Hippocampal formation (tissue), 2 donors: ENCODE measurements at regions not wholly inside any gene's neighbourhood (a gene's known extent, or its start where the extent isn't known, plus 50 kb on each side); places are given as distances from the start of the nearest gene placed in this dataset.
"Not testable (repeated sequence)": the region's sequence is repeated elsewhere in the genome, so short reads cannot be mapped to it uniquely, and the experiment has no call there.

Experiments
- DNase-seq, 2 donors: peaks; one replicate each; lab custom pipeline; 2025; lab: John Stamatoyannopoulos, UW

DNA sequence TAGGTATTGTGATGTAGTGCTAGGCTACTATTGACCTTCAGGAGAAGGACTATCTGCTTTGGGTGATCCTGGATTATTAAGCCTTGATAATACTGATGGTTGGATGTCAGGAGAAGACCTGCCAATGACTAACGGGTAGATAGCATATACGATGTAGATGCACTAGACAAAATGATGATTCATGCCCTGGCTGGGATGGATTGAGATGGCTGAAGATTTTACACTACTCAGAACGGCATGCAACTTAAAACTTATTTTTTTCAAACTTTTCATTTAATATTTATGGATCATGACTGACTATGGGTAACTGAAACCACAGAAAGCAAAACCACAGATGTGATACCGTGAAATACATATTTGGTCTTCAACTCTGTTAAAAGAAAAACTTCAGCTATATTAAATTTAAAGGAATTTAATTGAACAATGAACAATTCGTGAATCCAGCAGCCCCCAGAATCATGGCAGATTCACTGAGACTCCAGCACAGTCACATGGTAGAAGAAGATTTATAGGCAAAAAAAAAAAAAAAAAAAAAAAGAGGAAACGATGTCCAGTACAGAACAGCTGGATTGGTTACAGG lies 124.6 kb upstream of the CDK13 start:
- no peak for DNase-seq

DNA sequence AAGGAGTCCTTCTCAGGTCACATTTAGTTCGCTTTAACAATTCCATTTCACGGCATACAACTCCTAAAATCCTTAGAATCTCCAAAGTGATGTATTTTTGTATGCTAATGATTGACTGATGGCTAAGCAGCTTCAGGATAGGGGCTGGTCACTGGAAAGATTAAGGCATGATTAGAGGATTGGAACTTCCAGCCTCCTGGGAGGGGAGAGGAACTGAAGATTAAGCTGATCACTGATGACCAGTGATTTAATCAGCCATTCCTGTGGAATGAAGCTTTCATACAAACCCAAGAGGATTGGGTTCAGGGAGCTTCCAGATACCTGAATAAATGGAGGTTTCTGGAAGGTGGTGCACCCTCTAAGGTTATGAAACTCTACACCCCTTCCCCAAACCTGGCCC lies 123.9 kb upstream of the CDK13 start:
- DNase-seq: no peak

- no peak for DNase-seq
These were observed 122.5 kb upstream of the CDK13 start for GRCh38 chr7:39827571-39827970.

- no peak for DNase-seq
These were observed 121.0 kb upstream of the CDK13 start for GRCh38 chr7:39829028-39829427.

DNA sequence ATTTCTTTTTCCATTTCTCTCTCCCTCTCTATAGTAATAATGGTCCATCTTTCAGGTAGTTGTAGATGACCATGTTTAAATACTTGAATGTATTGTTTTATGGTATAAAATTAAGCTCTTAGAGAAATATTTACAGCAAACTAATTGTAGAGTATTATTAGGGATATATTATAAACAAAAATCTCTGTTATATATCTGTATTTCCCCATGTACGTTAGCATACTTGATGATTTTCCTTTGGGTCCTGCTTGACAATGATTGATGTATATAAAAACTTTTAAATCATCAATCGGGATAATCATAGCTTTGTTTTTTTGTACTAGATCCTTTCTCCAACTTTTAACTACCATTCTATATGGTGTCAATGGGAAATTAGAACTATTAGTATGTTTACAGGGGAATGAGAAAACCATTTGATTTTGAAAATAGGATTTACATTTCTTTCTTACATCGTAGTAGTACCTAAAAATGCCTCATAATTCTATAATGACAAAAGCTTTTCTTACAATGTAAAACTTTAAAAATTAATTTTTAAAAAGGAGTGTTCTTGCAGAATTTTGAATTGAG lies 117.5 kb upstream of the CDK13 start:
- no peak for DNase-seq

DNA sequence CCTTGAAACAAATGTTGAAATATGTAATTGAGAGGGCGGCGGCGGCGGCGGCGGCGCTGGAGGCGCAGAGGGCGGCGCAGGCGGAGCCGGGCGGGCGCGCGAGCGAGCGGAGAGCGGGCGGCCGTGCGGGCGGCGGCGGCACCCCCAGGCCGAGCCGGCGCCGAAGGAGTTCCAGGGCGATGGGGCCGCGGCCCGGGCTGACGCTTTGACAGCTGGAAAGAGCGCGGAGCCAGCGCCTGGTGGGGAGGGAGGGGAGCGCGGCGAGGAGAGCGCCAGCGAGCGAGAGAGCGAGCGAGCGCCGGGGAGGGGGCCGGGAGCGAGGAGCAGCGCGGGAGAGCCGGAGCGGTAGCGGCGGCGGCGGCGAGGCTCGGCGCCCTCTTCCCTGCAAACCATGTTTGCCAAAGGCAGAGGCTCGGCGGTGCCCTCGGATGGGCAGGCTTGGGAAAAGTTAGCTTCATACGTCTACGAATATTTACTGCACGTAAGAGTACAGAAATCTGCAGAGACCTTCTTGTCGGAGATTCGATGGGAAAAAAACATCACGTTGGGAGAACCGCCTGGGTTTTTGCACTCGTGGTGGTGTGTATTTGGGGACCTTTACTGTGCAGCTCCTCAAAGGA lies 116.8 kb upstream of the CDK13 start:
- DNase-seq: peak; percentile 49 to 56

DNA sequence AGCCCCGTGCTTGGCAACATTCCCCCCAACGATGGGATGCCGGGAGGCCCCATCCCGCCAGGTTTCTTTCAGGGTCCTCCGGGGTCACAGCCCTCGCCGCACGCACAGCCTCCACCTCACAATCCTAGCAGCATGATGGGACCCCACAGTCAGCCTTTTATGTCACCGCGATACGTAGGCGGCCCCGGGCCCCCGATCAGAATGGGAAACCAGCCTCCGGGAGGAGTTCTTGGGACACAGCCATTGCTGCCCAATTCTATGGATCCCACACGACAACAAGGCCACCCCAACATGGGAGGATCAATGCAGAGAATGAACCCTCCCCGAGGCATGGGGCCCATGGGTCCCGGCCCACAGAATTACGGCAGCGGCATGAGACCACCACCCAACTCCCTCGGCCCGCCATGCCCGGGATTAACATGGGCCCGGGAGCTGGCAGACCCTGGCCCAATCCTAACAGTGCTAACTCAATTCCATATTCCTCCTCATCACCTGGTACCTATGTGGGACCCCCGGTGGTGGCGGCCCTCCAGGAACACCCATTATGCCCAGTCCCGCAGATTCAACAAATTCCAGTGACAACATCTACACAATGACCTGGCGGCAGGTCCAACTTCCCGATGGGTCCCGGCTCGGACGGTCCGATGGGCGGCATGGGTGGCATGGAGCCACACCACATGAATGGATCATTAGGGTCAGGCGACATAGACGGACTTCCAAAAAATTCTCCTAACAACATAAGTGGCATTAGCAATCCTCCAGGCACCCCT lies 116.0 kb upstream of the CDK13 start:
- DNase-seq: not testable (repeated sequence)

- no peak for DNase-seq
These were observed 111.7 kb upstream of the CDK13 start for GRCh38 chr7:39838326-39838725.

DNA sequence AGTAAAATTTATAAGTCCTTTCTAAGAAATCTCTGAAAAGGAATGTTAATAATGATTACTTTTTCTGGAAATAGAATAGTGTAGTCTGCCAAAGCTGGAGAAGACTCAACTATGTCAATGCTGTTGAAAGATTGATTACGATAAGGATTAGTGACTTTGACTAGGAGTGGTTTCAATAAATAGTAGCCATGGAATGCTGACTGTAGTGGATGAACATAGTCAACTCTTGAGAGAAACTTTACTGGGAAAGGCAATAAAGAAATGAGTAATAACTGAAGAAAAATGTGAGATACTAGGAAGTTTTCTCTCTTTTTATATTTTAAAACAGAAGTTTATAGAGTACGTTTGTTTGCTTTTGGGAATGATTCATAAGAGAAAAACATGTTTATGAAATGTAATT lies 105.0 kb upstream of the CDK13 start:
- no peak for DNase-seq

- DNase-seq: no peak
These were observed 102.8 kb upstream of the CDK13 start for GRCh38 chr7:39847227-39847626.

DNA sequence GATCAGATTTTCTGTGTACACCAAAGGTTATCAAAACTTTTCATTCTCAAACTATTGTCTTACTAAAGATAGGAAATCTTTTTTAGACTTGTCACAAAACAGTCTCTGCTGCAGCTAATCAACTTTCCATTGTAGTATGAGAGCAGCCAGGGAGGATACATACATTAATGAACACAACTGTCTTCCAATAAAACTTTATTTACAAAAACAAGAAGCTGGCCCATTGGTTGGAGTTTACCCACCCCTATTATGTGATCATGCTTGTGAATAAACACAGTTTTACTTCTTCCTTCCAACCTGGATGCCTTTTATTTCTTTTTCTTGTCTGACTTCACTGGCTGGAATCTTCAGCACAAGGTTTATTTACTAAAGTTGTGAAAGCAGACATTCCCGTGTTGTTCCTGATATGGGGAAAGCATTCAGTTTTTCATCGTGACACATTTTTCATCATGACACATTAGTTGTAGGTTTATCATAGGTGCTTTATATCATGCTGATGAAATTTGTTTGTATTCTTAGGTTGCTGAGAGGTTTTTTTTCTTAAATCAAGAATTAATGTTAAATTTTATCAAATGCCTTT lies 98.5 kb upstream of the CDK13 start:
- no peak for DNase-seq

GRCh38 chr7:39854616-39855324 lies 95.3 kb upstream of the CDK13 start:
- not testable (repeated sequence) for DNase-seq

GRCh38 chr7:39855325-39855674 lies 94.8 kb upstream of the CDK13 start:
- no peak for DNase-seq

- not testable (repeated sequence) for DNase-seq
These were observed 86.3 kb upstream of the CDK13 start for GRCh38 chr7:39863675-39864322.

DNA sequence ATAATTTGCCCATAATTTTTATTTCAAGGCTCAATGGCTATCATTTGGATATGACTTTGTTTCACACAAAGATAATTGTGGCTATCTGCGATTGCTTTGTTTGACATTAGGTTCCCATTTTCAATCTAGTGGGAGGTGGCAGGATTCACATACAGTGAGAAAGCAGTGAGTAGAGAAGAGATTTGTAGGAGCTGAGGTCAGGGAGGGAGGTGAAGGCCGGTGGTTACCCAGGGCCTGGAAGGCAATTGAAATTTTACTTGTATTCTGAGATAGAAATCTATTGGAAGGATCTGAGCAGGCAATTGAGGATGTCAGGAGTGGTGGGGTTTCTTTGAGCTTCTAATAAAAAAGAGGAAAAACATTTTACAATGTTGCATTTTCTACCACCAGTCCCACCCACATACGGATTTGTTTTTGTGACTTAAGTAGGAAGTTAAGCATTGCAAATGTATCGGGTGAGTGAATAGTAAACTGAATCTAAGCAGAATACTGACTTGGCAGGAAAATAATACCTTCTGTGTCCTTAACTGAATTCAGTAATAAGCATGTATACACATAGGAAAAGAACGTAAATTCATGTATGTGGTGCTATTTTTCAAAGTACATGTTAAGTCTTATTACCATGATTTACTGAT lies 80.1 kb upstream of the CDK13 start:
- DNase-seq: not testable (repeated sequence)

GRCh38 chr7:39871610-39872009 lies 78.4 kb upstream of the CDK13 start:
- not testable (repeated sequence) for DNase-seq

- no peak for DNase-seq
These were observed 69.5 kb upstream of the CDK13 start for GRCh38 chr7:39880556-39880955.

DNA sequence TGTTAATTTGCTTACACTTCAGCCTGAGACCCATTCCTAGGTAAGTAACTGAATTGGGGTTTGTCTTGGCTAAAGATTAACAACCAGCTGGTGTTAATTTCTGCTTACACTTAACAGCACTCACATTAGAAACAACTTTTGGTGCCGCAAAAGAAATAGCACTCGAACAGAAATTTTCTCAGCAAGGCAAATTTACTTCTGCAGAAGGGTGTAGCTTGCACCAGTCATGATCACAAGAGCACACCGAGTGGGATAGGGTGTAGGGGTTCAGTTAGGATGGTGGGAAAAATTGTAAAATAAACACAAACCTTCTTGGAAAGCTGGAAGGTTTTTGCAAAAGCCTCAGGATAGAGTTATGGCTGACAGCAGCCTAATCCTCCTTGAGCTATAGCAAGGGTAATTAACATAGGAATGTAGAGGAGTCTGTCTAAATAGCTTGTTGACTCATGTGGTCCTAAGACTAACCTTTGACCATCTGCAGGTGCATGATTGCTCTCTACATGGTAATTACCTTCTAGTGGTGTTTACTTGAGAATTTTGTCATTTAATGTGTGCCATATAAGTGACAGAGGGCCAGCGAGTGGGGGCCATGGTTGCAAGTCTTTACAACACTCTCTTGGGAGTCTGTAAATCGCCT lies 67.8 kb upstream of the CDK13 start:
- DNase-seq: no peak

DNA sequence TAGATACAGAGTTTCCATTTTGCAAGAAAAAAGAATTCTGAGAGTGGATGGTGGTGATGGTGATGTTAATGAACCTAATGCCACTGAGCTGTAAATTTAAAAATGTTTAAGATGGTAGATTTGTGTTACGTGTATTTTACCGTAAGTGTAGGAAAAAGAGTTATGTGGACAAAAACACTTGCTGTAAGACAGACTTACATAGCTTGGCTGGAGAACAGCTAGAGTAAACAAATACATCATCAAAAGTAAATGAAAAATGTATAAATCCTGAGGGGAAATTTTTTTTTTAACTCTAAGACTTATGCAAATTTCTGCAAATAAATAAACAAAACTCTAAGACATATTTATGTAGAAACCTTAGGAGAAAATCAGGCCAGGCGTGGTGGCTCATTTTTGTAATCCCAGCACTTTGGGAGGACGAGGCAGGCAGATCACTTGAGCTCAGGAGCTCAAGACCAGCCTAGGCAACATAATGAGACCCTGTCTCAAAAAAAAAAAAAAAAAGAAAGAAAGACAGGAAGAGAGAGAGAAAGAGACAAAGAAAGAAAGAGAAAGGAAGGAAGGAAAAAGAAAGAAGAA lies 66.2 kb upstream of the CDK13 start:
- no peak for DNase-seq

DNA sequence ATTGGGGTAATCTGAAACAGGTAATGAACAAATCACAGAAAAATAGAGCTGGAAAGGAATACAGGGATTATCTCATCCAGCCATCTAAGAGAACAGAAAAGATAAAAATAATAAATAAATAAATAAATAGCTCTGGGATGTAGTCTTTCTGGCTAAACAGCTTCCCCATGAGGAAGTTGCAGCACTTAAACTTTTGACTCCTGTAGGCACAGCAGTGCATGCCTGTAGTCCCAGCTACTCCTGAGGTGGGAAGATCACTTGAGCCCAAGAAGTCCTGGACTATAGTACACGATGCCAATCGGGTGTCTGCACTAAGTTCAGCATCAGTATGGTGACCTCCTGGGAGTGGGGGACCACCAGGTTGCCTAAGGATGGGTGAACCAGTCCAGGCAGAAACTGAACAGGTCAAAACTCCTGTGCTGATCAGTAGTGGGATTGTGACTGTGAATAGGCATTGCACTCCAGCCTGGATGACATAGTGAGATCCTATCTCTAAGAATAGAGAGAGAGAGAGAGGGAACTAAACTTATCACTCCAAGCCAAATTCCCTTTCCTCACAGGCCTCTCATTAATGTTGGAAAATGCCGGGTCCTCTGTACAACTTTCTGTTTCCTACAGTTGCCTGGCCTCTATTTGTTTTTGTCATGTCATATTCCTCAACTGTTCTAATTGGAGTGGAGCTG lies 61.7 kb upstream of the CDK13 start:
- no peak for DNase-seq
